DMS 273 treated with DMSO at 0.1 percent for 48 hours (cell line): ENCODE measurements at regions not wholly inside any gene's neighbourhood (a gene's known extent, or its start where the extent isn't known, plus 50 kb on each side); places are given as distances from the start of the nearest gene placed in this dataset.

Experiments used
- DNase-seq: peaks from one replicate; lab custom pipeline; 2025; lab: John Stamatoyannopoulos, UW

GRCh38 chr2:155389224-155389623 is 690.7 kb downstream of the KCNJ3 start:
- peak; percentile 9 for DNase-seq

GRCh38 chr2:155384555-155385123 is 686.1 kb downstream of the KCNJ3 start:
- no peak for DNase-seq

DNA sequence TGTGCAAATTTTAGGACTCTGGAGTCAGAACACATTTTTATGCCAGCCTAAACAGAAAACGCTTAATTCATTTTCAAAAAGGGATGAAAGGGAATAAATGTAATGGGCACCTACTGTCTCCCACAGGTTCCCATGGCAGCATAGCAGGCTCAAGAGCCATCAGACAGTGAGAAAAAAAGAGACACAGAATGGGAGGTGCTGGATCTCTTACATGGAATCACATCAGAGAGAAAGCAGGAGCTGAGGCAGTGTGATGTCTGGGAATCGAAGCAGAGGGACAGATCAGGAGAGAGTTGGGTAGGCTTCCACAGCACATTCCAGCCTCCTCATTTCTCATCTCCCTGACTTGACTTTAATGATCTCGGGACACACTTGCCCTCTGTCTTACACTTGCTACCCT is 684.3 kb downstream of the KCNJ3 start:
- no peak for DNase-seq

DNA sequence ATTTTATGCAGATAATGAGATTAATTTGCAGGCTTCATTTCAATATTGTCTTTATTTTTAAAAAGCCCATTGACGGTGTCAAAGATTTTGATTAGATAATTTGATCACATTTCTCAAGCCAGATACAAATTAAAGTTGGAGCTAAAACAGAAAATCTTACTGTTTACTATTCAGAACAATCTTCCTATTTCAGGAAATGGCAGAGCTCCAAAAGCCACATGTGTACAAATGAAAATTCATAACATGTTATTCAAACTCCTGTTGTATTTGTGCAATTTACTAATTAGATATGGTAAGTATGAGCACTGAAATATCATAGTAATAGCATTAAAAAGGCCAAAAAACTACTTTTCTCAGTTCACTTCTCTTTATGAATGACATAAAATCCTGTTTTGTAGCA is 682.9 kb downstream of the KCNJ3 start:
- no peak for DNase-seq

GRCh38 chr2:155379494-155379893 is 681.0 kb downstream of the KCNJ3 start:
- no peak for DNase-seq

- no peak for DNase-seq
Observed at GRCh38 chr2:155377931-155378444, 679.5 kb downstream of the KCNJ3 start.

- DNase-seq: peak; percentile 16
Observed at GRCh38 chr2:155377266-155377680, 678.8 kb downstream of the KCNJ3 start.

DNA sequence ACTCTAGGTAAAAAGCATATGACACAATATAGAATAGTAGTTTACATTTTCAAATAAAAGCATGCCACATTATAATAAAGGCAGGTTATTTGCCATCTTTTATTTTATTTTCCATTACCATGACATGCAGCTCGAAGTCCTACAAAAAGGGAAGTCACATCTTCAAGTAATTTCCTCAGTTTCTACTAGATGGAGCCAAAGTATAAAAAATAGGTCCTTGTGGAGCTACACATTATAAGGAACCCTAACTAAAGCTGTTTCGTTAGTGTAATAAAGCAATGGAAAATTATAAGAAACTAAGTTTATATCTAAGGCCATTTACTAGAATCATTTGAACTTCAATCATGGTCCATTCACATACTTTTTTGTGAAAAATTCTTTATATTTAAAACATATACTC is 674.5 kb downstream of the KCNJ3 start:
- no peak for DNase-seq

DNA sequence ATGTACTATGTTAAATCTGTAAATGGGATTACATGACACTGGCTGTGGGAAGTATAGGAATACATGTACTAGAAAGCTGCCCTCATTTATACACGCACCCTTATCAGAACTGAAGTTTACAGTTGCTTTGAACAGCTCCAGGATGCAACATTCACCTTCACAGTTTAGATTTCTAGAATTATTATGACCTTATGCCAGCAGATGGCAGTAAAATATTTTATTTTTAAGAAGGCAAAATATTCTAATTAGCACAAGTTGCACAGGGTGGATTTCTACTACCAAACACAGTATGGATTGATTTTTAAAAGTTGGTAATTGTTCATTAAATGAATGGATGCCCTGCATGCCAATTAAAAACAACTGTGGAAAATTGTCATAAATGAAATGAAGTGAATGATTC is 670.4 kb downstream of the KCNJ3 start:
- DNase-seq: no peak

DNA sequence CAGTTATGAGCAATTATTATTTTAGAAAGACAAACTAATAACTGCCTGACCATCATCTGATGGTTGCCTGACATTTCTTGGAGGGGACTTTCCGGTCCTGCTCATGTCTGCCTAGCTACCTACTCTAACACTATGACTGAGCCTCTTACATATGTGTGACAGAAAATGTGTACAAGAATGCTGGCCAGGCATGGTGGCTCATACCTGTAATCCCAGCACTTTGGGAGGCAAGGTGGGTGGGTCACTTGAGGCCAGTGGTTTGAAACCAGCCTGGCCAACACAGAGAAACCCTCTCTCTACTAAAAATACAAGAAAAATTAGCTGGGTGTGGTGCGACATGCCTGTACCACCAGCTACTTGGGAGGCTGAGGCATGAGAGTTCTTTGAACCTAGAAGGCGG is 666.3 kb downstream of the KCNJ3 start:
- DNase-seq: no peak

DNA sequence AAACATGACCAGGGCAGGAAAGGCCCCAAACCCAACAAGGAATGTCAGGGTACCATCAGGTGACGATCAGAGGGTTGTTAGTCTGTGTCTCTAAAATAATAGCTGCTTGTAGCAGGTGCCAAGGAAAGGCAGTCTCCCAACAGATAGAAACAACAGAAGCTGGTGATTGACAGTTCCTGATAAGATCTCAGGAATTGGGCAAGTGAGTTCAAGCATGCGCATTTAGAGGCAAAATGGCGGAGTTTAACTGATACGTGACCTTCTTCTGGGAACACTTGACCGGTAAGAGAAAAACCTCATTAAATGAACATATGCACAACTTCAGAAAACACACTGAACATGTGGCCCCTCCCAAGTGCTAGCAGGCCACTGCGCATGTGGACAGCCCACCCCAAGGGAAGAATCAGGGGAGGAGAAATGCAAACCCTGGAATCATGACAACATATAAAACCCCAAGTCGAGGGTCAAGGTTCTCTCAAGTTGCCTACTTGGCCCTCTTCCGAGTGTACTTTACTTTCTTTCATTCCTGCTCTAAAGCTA is 664.9 kb downstream of the KCNJ3 start:
- no peak for DNase-seq

DNA sequence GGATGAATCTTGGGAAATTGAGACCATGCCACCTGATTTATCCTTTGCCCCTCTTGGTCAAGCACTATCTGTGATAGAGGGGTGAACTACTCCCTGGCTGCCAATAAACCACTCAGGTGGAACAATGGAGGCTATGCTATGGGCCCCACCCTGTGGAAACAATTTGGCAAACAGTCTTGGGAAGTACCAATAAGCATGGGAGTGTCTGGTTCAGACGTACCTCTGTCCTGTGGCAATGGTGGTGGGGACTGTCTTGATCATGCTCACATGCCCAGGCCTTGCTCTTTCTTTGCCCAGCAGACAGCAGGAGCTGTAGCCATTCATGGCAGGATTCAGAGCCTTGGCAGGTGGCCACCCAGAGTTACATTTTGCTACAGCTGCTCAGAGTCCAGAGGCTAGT is 658.7 kb downstream of the KCNJ3 start:
- DNase-seq: no peak

GRCh38 chr2:155356250-155356649 is 657.8 kb downstream of the KCNJ3 start:
- DNase-seq: no peak

DNA sequence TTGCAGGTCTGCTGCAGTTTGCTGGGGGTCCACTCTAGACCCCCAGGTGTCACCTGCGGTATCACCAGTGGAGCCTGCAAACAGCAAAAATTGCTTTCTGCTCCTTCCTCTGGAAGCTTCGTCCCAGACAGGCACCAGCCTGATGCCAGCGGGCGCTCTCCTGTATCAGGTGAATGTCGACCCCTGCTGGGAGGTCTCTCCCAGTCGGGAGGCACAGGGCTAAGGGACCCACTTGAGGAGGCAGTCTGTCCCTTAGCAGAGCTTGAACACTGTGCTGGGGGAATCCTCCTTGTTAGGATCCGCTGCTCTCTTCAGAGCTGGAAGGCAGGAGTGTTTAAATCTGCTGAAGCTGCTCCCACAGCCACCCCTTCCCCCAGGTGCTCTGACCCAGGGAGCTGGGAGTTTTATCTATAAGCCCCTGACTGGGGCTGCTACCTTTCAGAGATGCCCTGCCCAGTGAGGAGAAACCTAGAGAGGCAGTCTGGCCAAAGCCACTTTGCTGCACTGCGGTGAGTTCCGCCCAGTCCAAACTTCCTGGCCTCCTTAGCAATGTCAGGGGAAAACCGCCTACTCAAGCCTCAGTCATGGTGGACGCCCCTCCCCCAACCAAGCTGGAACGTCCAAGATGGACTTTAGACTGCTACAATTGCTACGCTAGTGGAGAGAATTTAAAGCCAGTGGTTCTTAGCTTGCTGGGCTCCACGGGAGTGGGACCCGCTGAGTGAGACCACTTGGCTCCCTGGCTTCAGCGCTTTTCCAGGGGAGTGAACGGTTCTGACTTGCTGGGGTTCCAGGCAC is 652.5 kb downstream of the KCNJ3 start:
- no peak for DNase-seq

DNA sequence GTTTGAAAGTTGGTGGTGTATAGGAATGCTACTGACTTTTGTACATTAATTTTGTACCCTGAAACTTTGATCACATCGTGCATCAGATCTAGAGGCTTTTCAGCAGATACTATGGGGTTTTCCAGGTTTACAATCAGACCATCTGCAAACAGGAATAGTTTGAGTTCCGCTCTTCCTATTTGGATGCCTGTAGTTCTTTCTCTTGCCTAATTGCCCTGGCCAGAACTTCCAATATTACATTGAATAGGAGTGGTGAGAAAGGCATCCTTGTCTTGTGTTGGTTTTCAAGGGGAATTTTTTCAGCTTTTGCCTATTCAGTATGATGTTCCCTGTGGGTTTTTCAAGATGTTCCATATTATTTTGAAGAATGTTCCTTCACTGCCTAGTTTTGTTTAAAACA is 633.5 kb downstream of the KCNJ3 start:
- no peak for DNase-seq

DNA sequence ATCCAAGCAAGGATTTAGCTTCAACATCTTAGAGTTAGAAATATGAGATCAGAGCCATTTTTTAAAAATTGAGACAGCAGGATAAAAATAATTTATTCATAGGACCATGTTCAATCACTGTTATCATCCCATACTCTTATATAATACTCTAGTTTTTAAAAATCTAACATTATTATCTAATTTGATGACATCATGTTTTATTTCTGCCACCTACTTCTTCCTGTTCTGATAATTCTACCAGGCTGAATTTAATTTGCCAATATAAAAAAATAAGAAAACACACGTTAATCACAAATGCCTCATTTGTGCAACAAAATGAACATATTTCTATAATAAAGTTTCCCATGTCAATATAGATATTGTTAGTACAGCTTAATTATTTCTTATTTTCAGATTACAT is 621.7 kb downstream of the KCNJ3 start:
- no peak for DNase-seq

DNA sequence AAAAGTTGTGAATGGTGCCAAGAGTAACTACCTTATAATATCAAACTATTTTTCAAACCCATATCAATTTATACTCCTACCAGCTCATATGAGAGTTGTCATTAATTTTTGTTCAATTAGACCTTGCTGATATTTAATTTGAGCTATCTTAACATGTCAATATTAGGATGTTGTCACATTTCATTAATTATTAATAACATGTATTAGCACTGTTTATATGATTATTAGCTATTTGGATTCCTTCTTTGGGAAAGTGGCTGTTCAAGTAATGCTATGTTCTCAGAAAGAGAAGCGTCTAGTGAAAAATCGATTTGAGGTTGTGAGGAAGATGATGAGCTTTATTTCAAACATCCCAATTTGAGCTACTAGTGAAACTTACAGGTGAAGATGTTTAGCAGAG is 620.2 kb downstream of the KCNJ3 start:
- DNase-seq: no peak

DNA sequence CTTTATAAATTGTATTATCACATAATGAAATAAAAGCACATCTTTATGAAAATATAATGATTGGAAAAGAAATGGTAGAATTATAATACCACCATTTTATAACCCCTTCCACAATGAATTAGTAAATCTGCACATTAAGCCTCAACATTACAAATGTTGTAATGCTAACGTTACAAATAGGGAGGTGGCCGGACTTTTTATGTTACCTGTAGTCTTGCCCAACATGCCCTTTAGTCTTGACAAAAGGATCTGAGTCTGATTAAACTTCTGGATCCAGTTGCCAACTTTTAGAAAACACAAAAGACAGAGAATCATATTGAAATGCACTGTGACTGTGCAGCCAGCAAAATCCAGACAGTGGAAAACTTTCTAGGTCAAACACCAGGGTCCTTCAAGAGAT is 617.3 kb downstream of the KCNJ3 start:
- DNase-seq: no peak

GRCh38 chr2:155310589-155310988 is 612.1 kb downstream of the KCNJ3 start:
- DNase-seq: peak; percentile 60

- DNase-seq: peak; percentile 16
Observed at GRCh38 chr2:155309483-155309882, 611.0 kb downstream of the KCNJ3 start.

- DNase-seq: peak; percentile 13
Observed at GRCh38 chr2:155308367-155309009, 610.0 kb downstream of the KCNJ3 start.

DNA sequence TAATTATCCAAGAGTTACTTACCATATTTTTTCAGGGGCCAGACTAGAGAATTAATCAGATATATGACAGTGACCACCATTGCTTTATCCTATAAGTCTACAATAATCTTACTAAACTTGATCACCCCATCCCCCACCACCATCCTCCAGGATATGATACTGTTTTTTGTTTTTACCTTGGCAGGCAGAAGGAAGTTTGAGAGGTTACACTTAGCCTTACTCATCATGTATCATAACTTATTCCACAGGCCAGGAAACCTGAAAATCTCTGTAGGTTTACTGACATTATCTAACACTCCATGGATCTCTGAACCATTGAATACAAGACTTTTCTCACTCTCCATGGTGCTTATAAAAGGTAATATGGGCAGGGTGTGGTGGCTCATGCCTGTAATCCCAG is 602.7 kb downstream of the KCNJ3 start:
- DNase-seq: no peak

GRCh38 chr2:155298001-155298400 is 599.5 kb downstream of the KCNJ3 start:
- no peak for DNase-seq
